Esophagus squamous epithelium (tissue), 5 donors: ENCODE measurements at regions not wholly inside any gene's neighbourhood (a gene's known extent, or its start where the extent isn't known, plus 50 kb on each side); places are given as distances from the start of the nearest gene placed in this dataset.
"Not testable (repeated sequence)": the region's sequence is repeated elsewhere in the genome, so short reads cannot be mapped to it uniquely, and the experiment has no call there.

Experiments
- DNase-seq: peaks from one replicate; lab custom pipeline; 2025; lab: John Stamatoyannopoulos, UW
- H3K27ac ChIP-seq, 4 donors: fragments of 200-600 bp; sonication (generic); one replicate each; pipeline ENCODE4 v1.5.1; 2016 to 2019; ENCODE audit warnings: mild to moderate bottlenecking in 1 of 4
- H3K27me3 ChIP-seq, 4 donors: fragments of 200-600 bp; sonication (generic); 1 replicate in 3 of 4; 2 replicates in 1 of 4; pipeline versions ENCODE4 v1.5.1 to v1.6.0; 2017 to 2021; ENCODE audit warnings: antibody characterized with exemption in 1 of 4
- H3K36me3 ChIP-seq, 3 donors: fragments of 200-600 bp; sonication (generic); one replicate each; pipeline ENCODE4 v1.5.1; 2016 to 2019
- H3K4me1 ChIP-seq, 3 donors: fragments of 200-600 bp; sonication (generic); one replicate each; pipeline ENCODE4 v1.5.1; 2017 to 2019
- H3K4me3 ChIP-seq, 4 donors: fragments of 200-600 bp; sonication (generic); 1 replicate in 3 of 4; 2 replicates in 1 of 4; pipeline ENCODE4 v1.5.1; 2016 to 2019; ENCODE audit warnings: mild to moderate bottlenecking in 2 of 4, moderate library complexity in 1 of 4
- H3K9me3 ChIP-seq, 3 donors: fragments of 200-600 bp; sonication (generic); one replicate each; pipeline ENCODE4 v1.5.1; 2016 to 2019
- POLR2A ChIP-seq, 4 donors: fragments of 450-650 bp; IDR thresholded peaks; one replicate each; pipeline ENCODE4 v1.6.1; 2017; ENCODE audit warnings: antibody characterized with exemption in 4 of 4, mild to moderate bottlenecking in 4 of 4, moderate library complexity in 3 of 4
- WGBS, 2 donors: methylation state at CpG; one replicate each; pipeline ENCODE4 v1.1.5; 2018; 5-methylcytosine and 5-hydroxymethylcytosine counted together
- intact Hi-C: fragments of 100-400 bp; cut with DNase I; formaldehyde crosslinking; loops from one replicate; pipeline ENCODE4 v1.15.0; 2022
- TF ChIP-seq, protein P1 (sequence below), 6 experiments: fragments of 450-650 bp in 4 of 6; fragments of 200-600 bp in 2 of 6; sonication (generic) in 2 of 6; IDR thresholded peaks; one replicate each; pipeline ENCODE4 v1.5.1; 2016 to 2019; ENCODE audit warnings: antibody characterized with exemption in 6 of 6, mild to moderate bottlenecking in 4 of 6, moderate library complexity in 4 of 6
- donor health status: DM: yes; HTN: yes; CAD: no.

GRCh38 chr7:91434836-91435235 lies 170.6 kb downstream of the FZD1 start:
- Histone ChIP-seq H3K27me3 (no peaks in the 10 kb centered on the region), H3K9me3 (peaks cover 0 to 5% (median 0%) of the 10 kb centered on the region in 3 donors), H3K4me3 (no peak overlapping the region), H3K36me3 (no peaks in the 10 kb centered on the region), H3K27ac (no peak overlapping the region), H3K4me1 (no peaks in the 10 kb centered on the region)
- DNase-seq: no peak
- intact Hi-C loops: no loop called here
- no peak for TF ChIP-seq POLR2A (IDR thresholded peaks at IDR 0.05)
- TF ChIP-seq, protein P1, sequence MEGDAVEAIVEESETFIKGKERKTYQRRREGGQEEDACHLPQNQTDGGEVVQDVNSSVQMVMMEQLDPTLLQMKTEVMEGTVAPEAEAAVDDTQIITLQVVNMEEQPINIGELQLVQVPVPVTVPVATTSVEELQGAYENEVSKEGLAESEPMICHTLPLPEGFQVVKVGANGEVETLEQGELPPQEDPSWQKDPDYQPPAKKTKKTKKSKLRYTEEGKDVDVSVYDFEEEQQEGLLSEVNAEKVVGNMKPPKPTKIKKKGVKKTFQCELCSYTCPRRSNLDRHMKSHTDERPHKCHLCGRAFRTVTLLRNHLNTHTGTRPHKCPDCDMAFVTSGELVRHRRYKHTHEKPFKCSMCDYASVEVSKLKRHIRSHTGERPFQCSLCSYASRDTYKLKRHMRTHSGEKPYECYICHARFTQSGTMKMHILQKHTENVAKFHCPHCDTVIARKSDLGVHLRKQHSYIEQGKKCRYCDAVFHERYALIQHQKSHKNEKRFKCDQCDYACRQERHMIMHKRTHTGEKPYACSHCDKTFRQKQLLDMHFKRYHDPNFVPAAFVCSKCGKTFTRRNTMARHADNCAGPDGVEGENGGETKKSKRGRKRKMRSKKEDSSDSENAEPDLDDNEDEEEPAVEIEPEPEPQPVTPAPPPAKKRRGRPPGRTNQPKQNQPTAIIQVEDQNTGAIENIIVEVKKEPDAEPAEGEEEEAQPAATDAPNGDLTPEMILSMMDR (IDR thresholded peaks at IDR 0.05): no peak
- 67 to 81% methylated on average over 6 of the region's 6 CpGs for WGBS, 2 donors

DNA sequence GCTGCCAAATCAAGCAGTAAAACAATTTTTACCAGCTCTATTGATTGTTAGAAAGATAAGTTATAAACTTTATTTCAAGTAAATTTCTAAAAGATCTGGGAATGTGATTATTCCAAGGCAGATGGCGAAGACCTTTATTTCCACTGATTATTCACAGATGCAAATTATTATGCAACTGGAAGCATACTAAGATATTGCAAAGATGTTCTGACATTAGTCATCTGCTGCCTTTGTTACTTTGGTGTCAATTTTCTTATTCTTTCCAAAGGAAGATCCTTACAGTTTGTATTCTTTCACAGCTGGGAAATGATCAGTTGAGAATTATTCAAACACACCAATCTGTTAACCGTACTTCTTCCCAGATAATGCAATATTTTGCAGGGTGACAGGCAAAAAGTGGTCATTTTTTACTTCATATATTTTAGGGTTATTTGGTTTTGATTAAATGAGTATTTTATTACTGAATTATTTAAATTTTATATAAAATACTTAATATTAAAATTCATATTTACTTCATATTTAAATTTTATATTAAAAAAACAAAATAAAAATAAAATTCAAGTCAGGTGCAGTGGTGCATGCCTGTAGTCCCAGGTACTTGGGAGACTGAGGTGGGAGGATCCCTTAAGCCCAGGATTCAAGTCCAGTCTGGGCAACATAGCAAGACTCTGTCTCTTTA lies 171.3 kb downstream of the FZD1 start:
- intact Hi-C loops: no loop called here
- TF ChIP-seq, protein P1 (IDR thresholded peaks at IDR 0.05): no peak
- TF ChIP-seq POLR2A (IDR thresholded peaks at IDR 0.05): no peak
- DNase-seq: no peak
- H3K27me3 ChIP-seq: no peaks in the 10 kb centered on the region
- 70 to 79% methylated on average over 2 of the region's 2 CpGs for WGBS, 2 donors
- H3K36me3 ChIP-seq: no peaks in the 10 kb centered on the region
- H3K4me1 ChIP-seq: no peaks in the 10 kb centered on the region
- no peak overlapping the region for H3K4me3 ChIP-seq
- peaks cover 0 to 11% (median 0%) of the 10 kb centered on the region in 3 donors for H3K9me3 ChIP-seq
- no peak overlapping the region for H3K27ac ChIP-seq

DNA sequence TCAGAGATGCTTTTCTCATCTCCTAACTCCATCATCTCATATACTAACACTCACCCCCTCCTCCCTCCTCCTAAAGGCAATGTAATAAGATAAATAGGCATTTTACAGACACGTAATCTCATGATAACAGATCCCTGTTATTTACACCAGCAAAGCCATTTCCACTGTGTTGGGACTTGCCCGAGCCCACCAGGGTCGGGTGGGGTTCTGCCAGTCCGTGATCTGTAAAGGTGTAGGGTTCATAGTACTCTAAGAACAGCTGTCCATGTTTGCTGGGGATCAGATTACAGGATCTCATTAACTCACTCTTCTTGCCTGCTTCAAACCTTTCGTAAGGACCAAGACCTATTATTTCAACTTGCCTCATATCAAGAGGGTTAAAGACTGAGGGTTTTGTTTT lies 172.4 kb downstream of the FZD1 start:
- peaks cover 0 to 21% (median 0%) of the 10 kb centered on the region in 3 donors for H3K9me3 ChIP-seq
- H3K36me3 ChIP-seq: no peaks in the 10 kb centered on the region
- DNase-seq: no peak
- H3K4me1 ChIP-seq: no peaks in the 10 kb centered on the region
- H3K27ac ChIP-seq: no peak overlapping the region
- intact Hi-C loops: no loop called here
- no peak for TF ChIP-seq POLR2A (IDR thresholded peaks at IDR 0.05)
- 40 to 61% methylated on average over 3 to 5 of the region's 5 CpGs for WGBS, 2 donors
- no peaks in the 10 kb centered on the region for H3K27me3 ChIP-seq
- H3K4me3 ChIP-seq: no peak overlapping the region

DNA sequence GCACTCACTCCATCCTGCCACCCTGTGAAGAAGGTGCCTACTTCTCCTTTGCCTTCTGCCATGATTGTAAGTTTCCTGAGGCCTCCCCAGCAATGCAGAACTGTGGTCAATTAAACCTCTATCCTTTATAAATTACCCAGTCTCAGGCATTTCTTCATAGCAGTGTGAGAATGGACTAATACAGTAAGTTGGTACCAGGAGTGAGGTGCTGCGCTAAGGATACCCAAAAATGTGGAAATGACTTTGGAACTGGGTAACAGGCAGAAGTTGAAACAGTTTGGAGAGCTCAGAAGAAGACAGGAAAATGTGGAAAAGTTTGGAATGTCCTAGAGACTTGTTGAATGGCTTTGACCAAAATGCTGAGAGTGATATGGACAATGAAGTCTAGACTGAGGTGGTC lies 176.0 kb downstream of the FZD1 start:
- H3K36me3 ChIP-seq, H3K4me1 ChIP-seq, DNase-seq, H3K27me3 ChIP-seq, H3K4me3 ChIP-seq, H3K27ac ChIP-seq, intact Hi-C loops: not testable (repeated sequence)
- WGBS, 2 donors: 92 to 93% methylated on average over 1 of the region's 1 CpG
- H3K9me3 ChIP-seq: peaks cover 0 to 16% (median 0%) of the 10 kb centered on the region in 3 donors

- no peak overlapping the region for H3K4me3 ChIP-seq
- DNase-seq: no peak
- no peaks in the 10 kb centered on the region for H3K4me1 ChIP-seq
- H3K36me3 ChIP-seq: no peaks in the 10 kb centered on the region
- intact Hi-C loops: no loop called here
- peaks cover 0 to 29% (median 0%) of the 10 kb centered on the region in 3 donors for H3K9me3 ChIP-seq
- TF ChIP-seq, protein P1 (IDR thresholded peaks at IDR 0.05): no peak
- TF ChIP-seq POLR2A (IDR thresholded peaks at IDR 0.05): no peak
- H3K27me3 ChIP-seq: no peaks in the 10 kb centered on the region
- H3K27ac ChIP-seq: no peak overlapping the region
- WGBS, 2 donors: 72 to 86% methylated on average over 1 of the region's 1 CpG
Measured at GRCh38 chr7:91443862-91444261, 179.6 kb downstream of the FZD1 start.

GRCh38 chr7:91446819-91447218 lies 182.6 kb downstream of the FZD1 start:
- Histone ChIP-seq H3K27ac (no peak overlapping the region), H3K4me3 (no peak overlapping the region), H3K4me1 (no peaks in the 10 kb centered on the region), H3K36me3 (no peaks in the 10 kb centered on the region), H3K9me3 (peaks cover 0 to 13% (median 0%) of the 10 kb centered on the region in 3 donors), H3K27me3 (no peaks in the 10 kb centered on the region)
- no peak for DNase-seq
- TF ChIP-seq, protein P1 (IDR thresholded peaks at IDR 0.05): no peak
- no peak for TF ChIP-seq POLR2A (IDR thresholded peaks at IDR 0.05)
- intact Hi-C loops: no loop called here
- 78 to 89% methylated on average over 1 of the region's 1 CpG for WGBS, 2 donors
